NB4 (cell line): ENCODE measurements at regions not wholly inside any gene's neighbourhood (a gene's known extent, or its start where the extent isn't known, plus 50 kb on each side); places are given as distances from the start of the nearest gene placed in this dataset.

ENCODE experiments used
- CTCF ChIP-seq: IDR thresholded peaks from one replicate; pipeline ENCODE4 v1.5.1; 2012; ENCODE audit warnings: low read depth, low read length
- MYC ChIP-seq: IDR thresholded peaks from 2 replicates; pipeline ENCODE4 v1.6.1; 2011; ENCODE audit warnings: low read depth, low read length
- POLR2A ChIP-seq: IDR thresholded peaks from 2 replicates; pipeline ENCODE4 v1.6.1; 2011; ENCODE audit warnings: mild to moderate bottlenecking; ENCODE audit not compliant: insufficient read length; ENCODE audit errors: extremely low read depth
- TF ChIP-seq, protein P1 (sequence below): IDR thresholded peaks from 2 replicates; pipeline ENCODE4 v1.6.1; 2011; ENCODE audit warnings: low read depth, low read length

DNA sequence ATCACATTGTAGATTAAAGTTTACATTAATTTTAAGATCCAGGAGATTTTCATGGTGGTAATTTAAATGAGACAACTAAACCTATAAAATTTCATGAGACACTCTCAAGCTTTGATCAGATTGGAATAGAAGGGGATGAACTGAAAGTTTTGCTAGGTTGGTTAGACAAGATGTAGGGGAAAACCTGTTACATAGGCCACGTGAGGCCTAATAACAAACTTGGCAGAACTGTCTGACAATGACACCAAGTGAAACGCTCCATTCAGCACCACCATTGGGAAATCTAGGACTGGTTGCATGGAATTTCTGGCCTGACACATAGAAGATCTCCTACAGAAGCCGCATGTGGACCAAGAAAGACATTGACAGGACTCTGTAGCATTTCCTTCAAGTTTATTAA is 87.8 kb upstream of the SLC39A10 start:
- TF ChIP-seq POLR2A = no peak
- TF ChIP-seq CTCF = no peak
- TF ChIP-seq, protein P1, sequence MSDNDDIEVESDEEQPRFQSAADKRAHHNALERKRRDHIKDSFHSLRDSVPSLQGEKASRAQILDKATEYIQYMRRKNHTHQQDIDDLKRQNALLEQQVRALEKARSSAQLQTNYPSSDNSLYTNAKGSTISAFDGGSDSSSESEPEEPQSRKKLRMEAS = no peak
- no peak for TF ChIP-seq MYC
